K562 (cell line): ENCODE measurements at regions not wholly inside any gene's neighbourhood (a gene's known extent, or its start where the extent isn't known, plus 50 kb on each side); places are given as distances from the start of the nearest gene placed in this dataset.

ENCODE experiments used
- ATAC-seq: fragments of 200-7000 bp; cut with Tn5 transposase; 3 replicates; pipeline ENCODE4 v1.9.1; 2020; ENCODE audit warnings: moderate library complexity
- BruUV-seq: library from RNA; stranded (reverse); fragments of 400-500 nt; replicated peaks from 2 replicates; lab custom pipeline; 2021; lab: Mats Ljungman, UMichigan
- CTCF ChIA-PET: fragments of 300-600 bp; formaldehyde crosslinking; extraction: SDS; loops from one replicate; lab custom pipeline; 2021; ENCODE audit warnings: low intra/inter-chr PET ratio; lab: Yijun Ruan, JAX
- POLR2A ChIA-PET: fragments of 300-600, 350-650 bp; sonication (Branson Sonifier 250); formaldehyde crosslinking; extraction: SDS; loops from one replicate; lab custom pipeline; 2021; ENCODE audit warnings: antibody characterized with exemption, inconsistent platforms; lab: Yijun Ruan, JAX
- DNase-seq, 4 experiments: peaks; one replicate each; pipeline versions ENCODE4 v3.0.0 to v3.0.0-alpha.2; 2011 to 2018; ENCODE audit warnings: low spot score in 3 of 4, mixed read lengths in 3 of 4; ENCODE audit errors: extremely low read depth in 1 of 4
- FAIRE-seq: peaks from 2 replicates; lab custom pipeline; 2011; peaks lifted over from hg19 to GRCh38; lab: Jason Lieb, UNC
- H2AFZ ChIP-seq: 2 replicates; pipeline ENCODE4 v1.6.0; 2011; ENCODE audit warnings: low read depth, low read length, control low read depth, inconsistent platforms
- H3K27ac ChIP-seq: fragments of 200-600 bp; 3 replicates; pipeline ENCODE4 v1.8.0; 2011; ENCODE audit warnings: low read depth, mild to moderate bottlenecking, control low read depth, inconsistent platforms, low read length, moderate library complexity, mixed read lengths; ENCODE audit errors: extremely low read depth
- H3K27me3 ChIP-seq, 2 experiments: fragments of 300-600 bp in 1 of 2; 2 replicates in 1 of 2; 3 replicates in 1 of 2; pipeline versions ENCODE4 v1.6.0 to v1.8.0; 2011; ENCODE audit warnings: inconsistent platforms in 2 of 2, low read length in 2 of 2, mild to moderate bottlenecking in 1 of 2, mixed read lengths in 1 of 2, moderate library complexity in 1 of 2; ENCODE audit not compliant: control insufficient read depth in 2 of 2, insufficient read depth in 2 of 2
- H3K36me3 ChIP-seq: fragments of 300-600 bp; 3 replicates; pipeline ENCODE4 v1.8.0; 2011; ENCODE audit warnings: mild to moderate bottlenecking, low read length, inconsistent platforms; ENCODE audit not compliant: control insufficient read depth, insufficient read depth
- H3K4me1 ChIP-seq, 2 experiments: fragments of 200-600 bp in 1 of 2; replicated peaks in 1 of 2; 2 replicates in 1 of 2; 3 replicates in 1 of 2; pipeline versions ENCODE4 v1.5.1 to v1.8.0; 2011; ENCODE audit warnings: inconsistent platforms in 2 of 2, low read length in 2 of 2, mild to moderate bottlenecking in 1 of 2, mixed read lengths in 1 of 2, moderate library complexity in 1 of 2; ENCODE audit not compliant: control insufficient read depth in 2 of 2, insufficient read depth in 2 of 2
- H3K4me2 ChIP-seq: 2 replicates; pipeline ENCODE4 v1.6.1; 2011; ENCODE audit warnings: low read length, control low read depth, inconsistent platforms, mixed read lengths; ENCODE audit not compliant: insufficient read depth
- H3K4me3 ChIP-seq: fragments of 200-600 bp; sonication (generic), shearing (Covaris generic); 2 replicates; pipeline ENCODE4 v1.5.1; 2016; ENCODE audit warnings: control low read depth, inconsistent platforms
- H3K79me2 ChIP-seq: fragments of 200-600 bp; 3 replicates; pipeline ENCODE4 v1.8.0; 2011; ENCODE audit warnings: low read length, inconsistent platforms; ENCODE audit not compliant: control insufficient read depth, insufficient read depth
- H3K9ac ChIP-seq, 2 experiments: 2 replicates each; pipeline versions ENCODE4 v1.6.0 to v1.6.1; 2011; ENCODE audit warnings: low read depth in 2 of 2, low read length in 2 of 2, control low read depth in 1 of 2, inconsistent platforms in 1 of 2, mild to moderate bottlenecking in 1 of 2, mixed read lengths in 1 of 2; ENCODE audit not compliant: insufficient read depth in 1 of 2
- H3K9me1 ChIP-seq: one replicate; pipeline ENCODE4 v1.6.0; 2011; ENCODE audit warnings: inconsistent platforms, mild to moderate bottlenecking, low read length, moderate library complexity; ENCODE audit not compliant: control insufficient read depth, insufficient read depth
- H3K9me3 ChIP-seq: replicated peaks from 2 replicates; pipeline ENCODE4 v1.5.1; 2011; ENCODE audit warnings: low read depth, low read length, inconsistent platforms; ENCODE audit not compliant: control insufficient read depth, insufficient read depth
- H4K20me1 ChIP-seq: replicated peaks from 2 replicates; pipeline ENCODE4 v1.6.1; 2011; ENCODE audit warnings: low read length, inconsistent platforms, mixed read lengths; ENCODE audit not compliant: control insufficient read depth, insufficient read depth
- CBFB ChIP-seq: sonication (generic); formaldehyde crosslinking; IDR thresholded peaks from 2 replicates; pipeline ENCODE4 v1.4.0; 2020; ENCODE audit warnings: mild to moderate bottlenecking, missing genetic modification reagents
- MCM2 ChIP-seq: fragments of 450-650 bp; IDR thresholded peaks from 2 replicates; pipeline ENCODE4 v1.6.1; 2017; ENCODE audit warnings: low read depth, mild to moderate bottlenecking
- PCBP2 ChIP-seq: fragments of 200-400 bp; formaldehyde crosslinking; IDR thresholded peaks from 2 replicates; pipeline ENCODE4 v1.6.1; 2018; ENCODE audit warnings: low read length, low read depth, mild to moderate bottlenecking, moderate library complexity; ENCODE audit not compliant: poor library complexity, severe bottlenecking
- POLR3A ChIP-seq: IDR thresholded peaks from 2 replicates; pipeline ENCODE4 v1.6.1; 2011; ENCODE audit warnings: borderline replicate concordance, mild to moderate bottlenecking, moderate library complexity; ENCODE audit not compliant: insufficient read length, insufficient read depth; ENCODE audit errors: extremely low read depth
- POLR3G ChIP-seq: IDR thresholded peaks from 2 replicates; pipeline ENCODE4 v1.6.1; 2011; ENCODE audit not compliant: insufficient read length, insufficient replicate concordance; ENCODE audit errors: extremely low read depth
- TRIM28 ChIP-seq: fragments of 450-650 bp; IDR thresholded peaks from 2 replicates; pipeline ENCODE4 v1.6.1; 2017
- ZFP1 ChIP-seq: fragments of 450-650 bp; formaldehyde crosslinking; IDR thresholded peaks from 2 replicates; pipeline ENCODE4 v1.4.0; 2020; ENCODE audit warnings: mild to moderate bottlenecking, mixed read lengths
- ZNF217 ChIP-seq: sonication (generic); formaldehyde crosslinking; IDR thresholded peaks from 2 replicates; pipeline ENCODE4 v1.8.0; 2022; ENCODE audit warnings: mild to moderate bottlenecking, missing genetic modification reagents
- ZNF41 ChIP-seq: fragments of 250-450 bp; sonication (Bioruptor Pico); conservative IDR thresholded peaks from 2 replicates; pipeline ENCODE4 v1.4.0; 2020; ENCODE audit warnings: mild to moderate bottlenecking
- ZNF436 ChIP-seq: fragments of 250-450, 450-650 bp; sonication (Bioruptor Pico); formaldehyde crosslinking; IDR thresholded peaks from 2 replicates; pipeline ENCODE4 v1.7.0; 2020; ENCODE audit warnings: mild to moderate bottlenecking
- WGBS: fragments of 100-300 bp; shearing (Covaris generic); methylation state at CpG from one replicate; pipeline ENCODE4 v1.1.6; 2016; ENCODE audit warnings: low coverage, mixed read lengths; ENCODE audit not compliant: insufficient coverage; ENCODE audit errors: missing lambda C conversion rate; 5-methylcytosine and 5-hydroxymethylcytosine counted together
- in situ Hi-C: fragments of 300-500 bp; cut with MboI; formaldehyde crosslinking; loops from 4 replicates; pipeline ENCODE4 v1.15.0; 2018; ENCODE audit warnings: inconsistent platforms, mixed read lengths
- intact Hi-C: fragments of 100-400 bp; cut with micrococcal nuclease; formaldehyde crosslinking; loops from 2 replicates; pipeline ENCODE4 v1.14.2; 2022
- TF ChIP-seq, protein P1 (sequence below): sonication (generic); formaldehyde crosslinking; IDR thresholded peaks from 2 replicates; pipeline ENCODE4 v1.8.1; 2023; ENCODE audit warnings: mild to moderate bottlenecking, missing genetic modification reagents

DNA sequence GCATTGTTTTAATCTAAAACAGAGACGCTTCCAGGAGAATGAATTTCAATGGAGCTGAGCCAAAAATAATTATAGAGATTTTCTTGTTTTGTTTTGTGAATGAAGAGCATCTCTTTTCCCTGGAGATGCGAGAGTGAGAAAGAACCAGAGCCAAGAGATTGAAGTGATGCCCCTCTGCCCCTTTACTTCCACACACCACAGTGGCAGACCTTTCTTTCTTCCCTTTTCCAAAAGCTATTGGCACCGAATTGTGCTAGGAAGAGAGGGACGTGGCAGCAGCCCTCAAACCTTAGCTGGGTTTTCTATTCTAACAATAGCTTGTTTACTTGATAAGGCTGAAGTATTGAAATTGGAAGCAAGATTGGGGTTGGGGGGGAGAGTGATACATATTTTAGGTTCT, 133.0 kb upstream of the TMEM161B start:
- no TSS peak for BruUV-seq
- no peak for ATAC-seq
- Histone ChIP-seq H3K9me3 (no peaks in the 10 kb centered on the region), H3K4me1 (no peaks in the 10 kb centered on the region; a peak in 1 of 5 replicates), H3K9ac (no peak overlapping the region), H3K79me2 (no peaks in the 10 kb centered on the region), H3K4me2 (no peak overlapping the region), H4K20me1 (no peaks in the 10 kb centered on the region), H3K9me1 (no peaks in the 10 kb centered on the region), H3K4me3 (no peak overlapping the region), H3K27ac (no peak overlapping the region), H3K27me3 (no peaks in the 10 kb centered on the region), H2AFZ (no peak overlapping the region), H3K36me3 (no peaks in the 10 kb centered on the region)
- intact Hi-C loops = no loop called here
- no peak for FAIRE-seq
- in situ Hi-C loops = no loop called here
- DNase-seq = no peak
- CTCF ChIA-PET = no interaction called here
- POLR2A ChIA-PET = no interaction called here
- 8% methylated on average over 4 of the region's 4 CpGs for WGBS
- TF ChIP-seq MCM2 (no peak), ZNF41 (no peak)

DNA sequence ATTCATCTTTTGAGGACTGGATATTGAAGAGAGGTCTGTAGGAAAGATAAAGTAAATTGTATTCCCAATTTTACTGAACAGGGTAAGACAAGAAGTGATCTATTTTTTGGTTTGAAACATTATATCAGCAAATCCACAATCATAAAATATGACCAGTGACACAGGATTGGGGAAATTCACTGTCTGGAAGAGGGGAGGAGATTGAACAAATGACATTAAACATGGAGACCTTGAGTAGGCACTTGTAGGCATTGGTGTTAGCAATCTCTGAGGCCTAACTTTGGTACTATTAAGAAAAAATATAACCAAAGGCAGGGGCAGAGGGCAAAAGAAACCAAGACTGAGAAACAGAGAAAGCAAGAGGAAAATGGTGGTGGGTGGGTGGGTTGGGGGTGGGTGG, 132.6 kb upstream of the TMEM161B start:
- Histone ChIP-seq H3K27ac (no peak overlapping the region), H3K4me3 (no peak overlapping the region), H4K20me1 (no peaks in the 10 kb centered on the region), H3K79me2 (no peaks in the 10 kb centered on the region), H3K9me1 (no peaks in the 10 kb centered on the region), H2AFZ (no peak overlapping the region), H3K9ac (no peak overlapping the region), H3K4me1 (no peaks in the 10 kb centered on the region; a peak in 1 of 5 replicates), H3K4me2 (no peak overlapping the region), H3K36me3 (no peaks in the 10 kb centered on the region), H3K27me3 (no peaks in the 10 kb centered on the region), H3K9me3 (no peaks in the 10 kb centered on the region)
- ATAC-seq (no peak), FAIRE-seq (no peak), DNase-seq (no peak)
- intact Hi-C loops = no loop called here
- CTCF ChIA-PET = no interaction called here
- no TSS peak for BruUV-seq
- POLR2A ChIA-PET = no interaction called here
- TF ChIP-seq MCM2 = no peak
- TF ChIP-seq ZNF217 (CRISPR knock-in tag) = no peak
- no peak for TF ChIP-seq CBFB
- TF ChIP-seq POLR3G = no peak
- TF ChIP-seq, protein P1, sequence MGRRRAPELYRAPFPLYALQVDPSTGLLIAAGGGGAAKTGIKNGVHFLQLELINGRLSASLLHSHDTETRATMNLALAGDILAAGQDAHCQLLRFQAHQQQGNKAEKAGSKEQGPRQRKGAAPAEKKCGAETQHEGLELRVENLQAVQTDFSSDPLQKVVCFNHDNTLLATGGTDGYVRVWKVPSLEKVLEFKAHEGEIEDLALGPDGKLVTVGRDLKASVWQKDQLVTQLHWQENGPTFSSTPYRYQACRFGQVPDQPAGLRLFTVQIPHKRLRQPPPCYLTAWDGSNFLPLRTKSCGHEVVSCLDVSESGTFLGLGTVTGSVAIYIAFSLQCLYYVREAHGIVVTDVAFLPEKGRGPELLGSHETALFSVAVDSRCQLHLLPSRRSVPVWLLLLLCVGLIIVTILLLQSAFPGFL = no peak
- TF ChIP-seq POLR3A = no peak
- no peak for TF ChIP-seq TRIM28
- no peak for TF ChIP-seq PCBP2
- TF ChIP-seq ZNF436 (CRISPR knock-in tag) = no peak
- TF ChIP-seq ZFP1 (CRISPR knock-in tag) = no peak
- in situ Hi-C loops = no loop called here
